ENCODE measurements at regions not wholly inside any gene's neighbourhood (a gene's known extent, or its start where the extent isn't known, plus 50 kb on each side); places are given as distances from the start of the nearest gene placed in this dataset.

DNA sequence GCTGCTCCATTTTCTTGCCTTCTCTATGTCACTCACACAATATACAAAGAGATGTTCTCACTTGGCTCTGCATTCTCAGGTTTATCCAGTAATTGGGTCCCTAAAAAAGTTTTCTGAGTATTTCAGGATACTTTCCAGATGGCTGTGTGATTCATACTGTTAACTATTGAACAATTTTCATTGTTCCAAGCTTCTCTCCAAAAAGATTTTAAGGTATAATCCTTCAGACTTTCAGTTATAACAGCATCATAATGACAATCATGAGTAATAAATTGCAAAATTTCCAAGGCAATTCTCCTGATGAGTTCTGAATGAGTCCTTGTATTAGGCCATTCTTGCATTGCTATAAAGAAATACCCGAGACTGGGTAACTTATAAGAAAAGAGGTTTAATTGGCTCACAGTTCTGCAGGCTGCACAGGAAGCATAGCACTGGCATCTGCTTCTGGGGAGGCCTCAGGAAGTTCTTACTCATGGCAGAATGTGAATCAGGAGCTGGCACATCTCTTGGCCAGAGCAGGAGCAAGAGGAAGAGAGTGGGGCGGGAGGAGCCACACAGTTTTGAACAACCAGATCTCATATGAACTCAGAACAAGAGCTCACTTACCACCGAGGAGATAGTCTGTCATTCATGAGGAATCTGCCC, 148.1 kb downstream of the SLC16A9 start:
- TF ChIP-seq, protein P1, sequence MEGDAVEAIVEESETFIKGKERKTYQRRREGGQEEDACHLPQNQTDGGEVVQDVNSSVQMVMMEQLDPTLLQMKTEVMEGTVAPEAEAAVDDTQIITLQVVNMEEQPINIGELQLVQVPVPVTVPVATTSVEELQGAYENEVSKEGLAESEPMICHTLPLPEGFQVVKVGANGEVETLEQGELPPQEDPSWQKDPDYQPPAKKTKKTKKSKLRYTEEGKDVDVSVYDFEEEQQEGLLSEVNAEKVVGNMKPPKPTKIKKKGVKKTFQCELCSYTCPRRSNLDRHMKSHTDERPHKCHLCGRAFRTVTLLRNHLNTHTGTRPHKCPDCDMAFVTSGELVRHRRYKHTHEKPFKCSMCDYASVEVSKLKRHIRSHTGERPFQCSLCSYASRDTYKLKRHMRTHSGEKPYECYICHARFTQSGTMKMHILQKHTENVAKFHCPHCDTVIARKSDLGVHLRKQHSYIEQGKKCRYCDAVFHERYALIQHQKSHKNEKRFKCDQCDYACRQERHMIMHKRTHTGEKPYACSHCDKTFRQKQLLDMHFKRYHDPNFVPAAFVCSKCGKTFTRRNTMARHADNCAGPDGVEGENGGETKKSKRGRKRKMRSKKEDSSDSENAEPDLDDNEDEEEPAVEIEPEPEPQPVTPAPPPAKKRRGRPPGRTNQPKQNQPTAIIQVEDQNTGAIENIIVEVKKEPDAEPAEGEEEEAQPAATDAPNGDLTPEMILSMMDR (IDR thresholded peaks at IDR 0.05) = no peak
- peak; percentile 28 to 90; a peak in 2 of 4 replicates for TF ChIP-seq EP300 (IDR thresholded peaks at IDR 0.05; ENCODE audit: borderline replicate concordance in 1 of 2, low read depth in 1 of 2, low read length in 1 of 2)

Measured in SK-N-SH (cell line).